SK-N-SH (cell line): ENCODE measurements at regions not wholly inside any gene's neighbourhood (a gene's known extent, or its start where the extent isn't known, plus 50 kb on each side); places are given as distances from the start of the nearest gene placed in this dataset.

ENCODE experiments used
- CTCF ChIA-PET: fragments of 300-600, 350-600 bp; formaldehyde crosslinking; extraction: SDS; loops from one replicate; lab custom pipeline; 2021; lab: Yijun Ruan, JAX
- POLR2A ChIA-PET: fragments of 350-600 bp; sonication (Branson Sonifier 250); formaldehyde crosslinking; extraction: SDS; loops from one replicate; lab custom pipeline; 2020; ENCODE audit warnings: antibody characterized with exemption, inconsistent platforms; lab: Yijun Ruan, JAX
- DNase-seq: peaks from one replicate; pipeline ENCODE4 v3.0.0; 2012
- H2AFZ ChIP-seq: fragments of 200-600 bp; sonication (generic); 2 replicates; pipeline ENCODE4 v1.8.1; 2016; ENCODE audit warnings: antibody characterized with exemption, mild to moderate bottlenecking, low read depth
- H3F3A ChIP-seq: fragments of 200-600 bp; sonication (generic); replicated peaks from 2 replicates; pipeline ENCODE3; 2016; ENCODE audit warnings: antibody characterized with exemption, mild to moderate bottlenecking; ENCODE audit not compliant: insufficient read depth
- H3K27ac ChIP-seq, 2 experiments: fragments of 200-500 bp in 1 of 2; fragments of 200-600 bp in 1 of 2; sonication (Bioruptor generic) in 1 of 2; sonication (generic), shearing (Covaris generic) in 1 of 2; 2 replicates each; pipeline versions ENCODE4 v1.5.1 to v1.6.1; 2014 to 2016; ENCODE audit warnings: low read depth in 2 of 2, inconsistent platforms in 1 of 2, low read length in 1 of 2, mild to moderate bottlenecking in 1 of 2, mixed read lengths in 1 of 2
- H3K27me3 ChIP-seq: fragments of 200-600 bp; sonication (generic), shearing (Covaris generic); 2 replicates; pipeline ENCODE4 v1.6.1; 2016; ENCODE audit warnings: mixed run types; ENCODE audit not compliant: insufficient read depth
- H3K36me3 ChIP-seq, 2 experiments: fragments of 200-500 bp in 1 of 2; fragments of 200-600 bp in 1 of 2; sonication (Bioruptor generic) in 1 of 2; sonication (generic) in 1 of 2; replicated peaks in 1 of 2; 2 replicates each; pipeline versions ENCODE3 to v1.5.1; 2014 to 2016; ENCODE audit warnings: low read length in 1 of 2, mild to moderate bottlenecking in 1 of 2; ENCODE audit not compliant: insufficient read depth in 2 of 2, control insufficient read depth in 1 of 2
- H3K4me1 ChIP-seq, 2 experiments: fragments of 200-500 bp in 1 of 2; fragments of 200-600 bp in 1 of 2; sonication (Bioruptor generic) in 1 of 2; sonication (generic), shearing (Covaris generic) in 1 of 2; 2 replicates each; pipeline versions ENCODE4 v1.5.1 to v1.6.1; 2014 to 2016; ENCODE audit warnings: low read depth in 1 of 2, low read length in 1 of 2, mixed run types in 1 of 2; ENCODE audit not compliant: insufficient read depth in 2 of 2, control insufficient read depth in 1 of 2
- H3K4me2 ChIP-seq: fragments of 200-600 bp; sonication (generic), shearing (Covaris generic); 2 replicates; pipeline ENCODE4 v1.6.1; 2017; ENCODE audit warnings: mixed run types
- H3K4me3 ChIP-seq, 2 experiments: fragments of 200-500 bp in 1 of 2; fragments of 200-600 bp in 1 of 2; sonication (Bioruptor generic) in 1 of 2; sonication (generic), shearing (Covaris generic) in 1 of 2; 2 replicates each; pipeline versions ENCODE4 v1.5.1 to v1.8.1; 2014 to 2016; ENCODE audit warnings: low read depth in 2 of 2, inconsistent platforms in 1 of 2, low read length in 1 of 2, mild to moderate bottlenecking in 1 of 2, mixed read lengths in 1 of 2, moderate library complexity in 1 of 2
- H3K79me2 ChIP-seq: fragments of 200-600 bp; sonication (generic); 2 replicates; pipeline ENCODE4 v1.8.1; 2017; ENCODE audit warnings: mild to moderate bottlenecking; ENCODE audit not compliant: insufficient read depth
- H3K9ac ChIP-seq: fragments of 200-600 bp; sonication (generic); 2 replicates; pipeline ENCODE4 v1.6.1; 2017; ENCODE audit warnings: mixed run types
- H3K9me2 ChIP-seq: fragments of 200-600 bp; sonication (generic); 2 replicates; pipeline ENCODE4 v1.6.1; 2017; ENCODE audit warnings: mixed run types
- H3K9me3 ChIP-seq: fragments of 200-600 bp; sonication (generic); 2 replicates; pipeline ENCODE4 v1.6.1; 2017; ENCODE audit warnings: mixed run types, mild to moderate bottlenecking, moderate library complexity
- H4K20me1 ChIP-seq: fragments of 200-600 bp; sonication (generic); 2 replicates; pipeline ENCODE4 v1.6.1; 2017; ENCODE audit warnings: mild to moderate bottlenecking, mixed run types; ENCODE audit not compliant: insufficient read depth
- CHD2 ChIP-seq: fragments of 150-350 bp; IDR thresholded peaks from 2 replicates; pipeline ENCODE4 v1.6.1; 2018; ENCODE audit warnings: low read length; ENCODE audit not compliant: partially characterized antibody
- EZH2phosphoT487 ChIP-seq: fragments of 200-600 bp; sonication (generic); IDR thresholded peaks from 2 replicates; pipeline ENCODE4 v1.6.1; 2017; ENCODE audit warnings: low read depth, mixed run types, mild to moderate bottlenecking, antibody characterized with exemption, moderate library complexity, borderline replicate concordance
- FOSL2 ChIP-seq: IDR thresholded peaks from 2 replicates; pipeline ENCODE4 v1.4.0; 2012; ENCODE audit warnings: low read depth, mild to moderate bottlenecking, moderate library complexity, borderline replicate concordance
- FOXM1 ChIP-seq: IDR thresholded peaks from 2 replicates; pipeline ENCODE4 v1.4.0; 2012; ENCODE audit warnings: low read depth, mild to moderate bottlenecking
- GABPA ChIP-seq: IDR thresholded peaks from 2 replicates; pipeline ENCODE4 v1.4.0; 2012; ENCODE audit warnings: low read depth, mild to moderate bottlenecking
- JUND ChIP-seq: IDR thresholded peaks from 2 replicates; pipeline ENCODE4 v1.4.0; 2012
- MXI1 ChIP-seq: IDR thresholded peaks from 2 replicates; pipeline ENCODE4 v1.6.1; 2012; ENCODE audit warnings: mild to moderate bottlenecking, low read depth, low read length, improper control_type of control experiment
- NFIC ChIP-seq: IDR thresholded peaks from 2 replicates; pipeline ENCODE4 v1.4.0; 2012; ENCODE audit warnings: borderline replicate concordance
- RAD21 ChIP-seq: IDR thresholded peaks from 2 replicates; pipeline ENCODE4 v1.6.1; 2012; ENCODE audit warnings: mild to moderate bottlenecking, low read length
- RCOR1 ChIP-seq: fragments of 150-350 bp; IDR thresholded peaks from 2 replicates; pipeline ENCODE4 v1.6.1; 2017; ENCODE audit warnings: antibody characterized with exemption, low read length
- RXRA ChIP-seq: IDR thresholded peaks from 2 replicates; pipeline ENCODE4 v1.4.0; 2012; ENCODE audit warnings: low read depth, mild to moderate bottlenecking, borderline replicate concordance
- SIN3A ChIP-seq: IDR thresholded peaks from 2 replicates; pipeline ENCODE4 v1.6.1; 2012; ENCODE audit warnings: low read depth, mild to moderate bottlenecking, low read length, moderate library complexity, borderline replicate concordance
- SMC3 ChIP-seq: IDR thresholded peaks from 2 replicates; pipeline ENCODE4 v1.6.1; 2012; ENCODE audit warnings: low read depth, low read length, improper control_type of control experiment
- TEAD4 ChIP-seq: IDR thresholded peaks from 2 replicates; pipeline ENCODE4 v1.4.0; 2012; ENCODE audit warnings: mild to moderate bottlenecking, borderline replicate concordance; ENCODE audit not compliant: insufficient read depth
- WGBS: methylation state at CpG from one replicate; pipeline ENCODE4 v1.1.6; 2017; ENCODE audit warnings: low lambda C conversion rate; 5-methylcytosine and 5-hydroxymethylcytosine counted together
- TF ChIP-seq, protein P1 (sequence below): IDR thresholded peaks from 2 replicates; pipeline ENCODE4 v1.4.0; 2012; ENCODE audit warnings: low read depth
- TF ChIP-seq, protein P2 (sequence below): IDR thresholded peaks from 2 replicates; pipeline ENCODE4; 2012
- TF ChIP-seq, protein P3 (sequence below): IDR thresholded peaks from 2 replicates; pipeline ENCODE4 v1.4.0; 2012; ENCODE audit warnings: low read depth, borderline replicate concordance

DNA sequence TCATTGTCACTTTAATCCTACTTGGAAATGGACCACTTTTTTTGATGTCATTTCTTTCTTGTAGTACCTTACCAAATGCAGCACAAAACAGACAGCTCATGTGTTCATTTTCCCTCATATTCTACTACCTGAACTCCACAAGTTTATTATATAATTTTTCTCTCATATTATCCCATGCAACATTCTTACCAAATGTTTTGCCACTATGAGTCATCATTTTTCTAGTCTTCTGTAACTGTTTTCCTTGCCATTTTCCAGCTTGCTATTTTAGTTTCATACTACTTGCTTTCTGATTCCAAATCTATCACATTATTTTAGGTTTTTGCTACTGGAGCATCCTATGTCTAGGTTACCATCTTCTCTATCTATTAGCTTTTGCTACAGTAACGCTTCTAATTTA lies 332.7 kb downstream of the ZFHX3 start:
- no peak for DNase-seq
- Histone ChIP-seq H3K9ac (no peak overlapping the region), H3K4me3 (no peak overlapping the region), H3K27ac (no peak overlapping the region), H3K27me3 (no peaks in the 10 kb centered on the region), H3K4me2 (no peak overlapping the region), H3K4me1 (no peaks in the 10 kb centered on the region; a peak in 1 of 4 replicates), H3F3A (peaks cover 3% of the 10 kb centered on the region), H3K9me3 (peaks cover 14% of the 10 kb centered on the region), H2AFZ (peak overlapping the region; percentile 66; the same call in 1 of the 2 replicates), H3K79me2 (no peaks in the 10 kb centered on the region), H4K20me1 (no peaks in the 10 kb centered on the region), H3K9me2 (no peaks in the 10 kb centered on the region)
- ChIA-PET POLR2A (no interaction called here), CTCF (no interaction called here)
- 83% methylated on average over 1 of the region's 1 CpG for WGBS
- TF ChIP-seq SMC3 (no peak), RCOR1 (no peak), EZH2phosphoT487 (no peak), NFIC (no peak), FOSL2 (peak; percentile 70), JUND (peak; percentile 41)
- TF ChIP-seq, protein P1, sequence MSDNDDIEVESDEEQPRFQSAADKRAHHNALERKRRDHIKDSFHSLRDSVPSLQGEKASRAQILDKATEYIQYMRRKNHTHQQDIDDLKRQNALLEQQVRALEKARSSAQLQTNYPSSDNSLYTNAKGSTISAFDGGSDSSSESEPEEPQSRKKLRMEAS, result no peak
- TF ChIP-seq, all 33 proteins: peak for 2
- peaks cover 2 to 5% of the 10 kb centered on the region in 2 experiments for H3K36me3 ChIP-seq

DNA sequence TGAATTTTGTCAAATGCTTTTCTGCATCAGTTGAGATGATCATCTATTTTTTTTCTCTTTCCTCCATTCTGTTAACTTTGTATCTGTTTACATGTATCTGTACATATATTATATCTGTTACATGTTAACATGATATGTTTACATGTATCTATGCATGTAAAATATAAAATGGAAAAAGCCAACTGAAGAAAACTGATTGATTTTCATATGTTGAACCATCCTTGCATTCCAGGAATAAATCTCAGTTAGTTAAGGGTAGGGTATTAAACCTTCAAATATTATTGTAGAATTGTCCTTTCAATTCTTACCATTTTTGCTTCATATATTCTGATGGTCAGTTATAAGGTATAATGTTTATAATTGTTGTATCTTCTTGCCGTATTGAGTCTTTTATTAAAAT lies 336.1 kb downstream of the ZFHX3 start:
- Histone ChIP-seq H3K36me3 (peaks cover 2 to 5% of the 10 kb centered on the region in 2 experiments), H3K27me3 (no peaks in the 10 kb centered on the region), H3F3A (peaks cover 3% of the 10 kb centered on the region), H3K27ac (no peak overlapping the region), H3K79me2 (no peaks in the 10 kb centered on the region), H3K4me1 (no peaks in the 10 kb centered on the region; a peak in 1 of 4 replicates), H3K4me3 (no peak overlapping the region), H3K9me3 (peaks cover 14% of the 10 kb centered on the region), H3K9ac (no peak overlapping the region), H3K9me2 (no peaks in the 10 kb centered on the region), H3K4me2 (no peak overlapping the region), H2AFZ (no peak overlapping the region), H4K20me1 (no peaks in the 10 kb centered on the region)
- ChIA-PET POLR2A (no interaction called here), CTCF (no interaction called here)
- no peak for TF ChIP-seq GABPA
- TF ChIP-seq SIN3A, result no peak
- no peak for TF ChIP-seq TEAD4
- TF ChIP-seq, protein P2, sequence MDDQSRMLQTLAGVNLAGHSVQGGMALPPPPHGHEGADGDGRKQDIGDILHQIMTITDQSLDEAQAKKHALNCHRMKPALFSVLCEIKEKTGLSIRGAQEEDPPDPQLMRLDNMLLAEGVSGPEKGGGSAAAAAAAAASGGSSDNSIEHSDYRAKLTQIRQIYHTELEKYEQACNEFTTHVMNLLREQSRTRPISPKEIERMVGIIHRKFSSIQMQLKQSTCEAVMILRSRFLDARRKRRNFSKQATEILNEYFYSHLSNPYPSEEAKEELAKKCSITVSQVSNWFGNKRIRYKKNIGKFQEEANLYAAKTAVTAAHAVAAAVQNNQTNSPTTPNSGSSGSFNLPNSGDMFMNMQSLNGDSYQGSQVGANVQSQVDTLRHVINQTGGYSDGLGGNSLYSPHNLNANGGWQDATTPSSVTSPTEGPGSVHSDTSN, result no peak
- no peak for TF ChIP-seq RCOR1
- no peak for TF ChIP-seq FOXM1
- no peak for TF ChIP-seq NFIC
- TF ChIP-seq CHD2, result no peak
- TF ChIP-seq RAD21, result no peak
- TF ChIP-seq RXRA, result no peak
- TF ChIP-seq MXI1, result no peak
- TF ChIP-seq, protein P3, sequence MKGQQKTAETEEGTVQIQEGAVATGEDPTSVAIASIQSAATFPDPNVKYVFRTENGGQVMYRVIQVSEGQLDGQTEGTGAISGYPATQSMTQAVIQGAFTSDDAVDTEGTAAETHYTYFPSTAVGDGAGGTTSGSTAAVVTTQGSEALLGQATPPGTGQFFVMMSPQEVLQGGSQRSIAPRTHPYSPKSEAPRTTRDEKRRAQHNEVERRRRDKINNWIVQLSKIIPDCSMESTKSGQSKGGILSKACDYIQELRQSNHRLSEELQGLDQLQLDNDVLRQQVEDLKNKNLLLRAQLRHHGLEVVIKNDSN, result no peak
- DNase-seq, result no peak
- WGBS, result 84% methylated on average over 1 of the region's 1 CpG
